Neural progenitor cell (in vitro differentiated cells): ENCODE measurements at regions not wholly inside any gene's neighbourhood (a gene's known extent, or its start where the extent isn't known, plus 50 kb on each side); places are given as distances from the start of the nearest gene placed in this dataset.
A peak's percentile ranks its signal among the peaks of the same experiment; 100 is the strongest.

Source experiments
- DNase-seq: peaks from one replicate; pipeline ENCODE4 v3.0.0-alpha.2; 2016; ENCODE audit warnings: low spot score
- H2AFZ ChIP-seq: fragments of 200-600 bp; sonication (generic); replicated peaks from 2 replicates; pipeline ENCODE4 v1.6.1; 2016; ENCODE audit warnings: antibody characterized with exemption
- H3F3A ChIP-seq: fragments of 200-600 bp; sonication (generic); 2 replicates; pipeline ENCODE4 v1.6.1; 2016; ENCODE audit warnings: antibody characterized with exemption, low read depth
- H3K27ac ChIP-seq: fragments of 200-600 bp; sonication (generic); 2 replicates; pipeline ENCODE4 v1.5.1; 2016; ENCODE audit warnings: mild to moderate bottlenecking
- H3K27me3 ChIP-seq: fragments of 200-600 bp; sonication (generic); 2 replicates; pipeline ENCODE4 v1.6.1; 2016; ENCODE audit warnings: mild to moderate bottlenecking, moderate library complexity
- H3K36me3 ChIP-seq: fragments of 200-600 bp; sonication (generic); 2 replicates; pipeline ENCODE4 v1.5.1; 2016
- H3K4me1 ChIP-seq: fragments of 200-600 bp; sonication (generic); 2 replicates; pipeline ENCODE4 v1.6.1; 2016; ENCODE audit warnings: mixed run types
- H3K4me2 ChIP-seq: fragments of 200-600 bp; sonication (generic); 2 replicates; pipeline ENCODE4 v1.6.1; 2016
- H3K4me3 ChIP-seq: fragments of 200-600 bp; sonication (generic); 2 replicates; pipeline ENCODE4 v1.5.1; 2016
- H3K79me2 ChIP-seq: fragments of 200-600 bp; sonication (generic); 2 replicates; pipeline ENCODE4 v1.6.1; 2016; ENCODE audit warnings: low read depth
- H3K9ac ChIP-seq: fragments of 200-600 bp; sonication (generic); 2 replicates; pipeline ENCODE4 v1.6.1; 2016
- H3K9me3 ChIP-seq: fragments of 200-600 bp; sonication (generic); 2 replicates; pipeline ENCODE4 v1.5.1; 2016; ENCODE audit warnings: low read depth
- H4K20me1 ChIP-seq: fragments of 200-600 bp; sonication (generic); 2 replicates; pipeline ENCODE4 v1.6.1; 2016; ENCODE audit warnings: low read depth
- H3K27ac Mint-ChIP-seq: 3 replicates; pipeline ENCODE4 v1.8.0; 2021; ENCODE audit warnings: mixed read lengths
- H3K27me3 Mint-ChIP-seq: 2 replicates; pipeline ENCODE4 v1.8.0; 2022; ENCODE audit warnings: low read depth, mild to moderate bottlenecking, inconsistent platforms, moderate library complexity, mixed read lengths; ENCODE audit not compliant: insufficient read depth
- H3K36me3 Mint-ChIP-seq: 3 replicates; pipeline ENCODE4 v1.8.0; 2021; ENCODE audit warnings: mixed read lengths
- H3K4me1 Mint-ChIP-seq: 3 replicates; pipeline ENCODE4 v1.8.0; 2021; ENCODE audit warnings: mixed read lengths
- H3K4me3 Mint-ChIP-seq: 3 replicates; pipeline ENCODE4 v1.8.0; 2021; ENCODE audit warnings: mild to moderate bottlenecking, moderate library complexity, mixed read lengths
- H3K9me3 Mint-ChIP-seq: 3 replicates; pipeline ENCODE4 v1.8.0; 2020; ENCODE audit warnings: mixed read lengths
- CTCF ChIP-seq: fragments of 200-600 bp; sonication (generic); IDR thresholded peaks from 2 replicates; pipeline ENCODE4 v1.5.1; 2017; ENCODE audit warnings: antibody characterized with exemption, mild to moderate bottlenecking
- EZH2 ChIP-seq: fragments of 200-600 bp; sonication (generic); IDR thresholded peaks from 2 replicates; pipeline ENCODE4 v1.6.1; 2017; ENCODE audit warnings: antibody characterized with exemption, mild to moderate bottlenecking, moderate library complexity
- EZH2phosphoT487 ChIP-seq: fragments of 200-600 bp; sonication (generic); IDR thresholded peaks from 2 replicates; pipeline ENCODE4 v1.6.1; 2017; ENCODE audit warnings: antibody characterized with exemption

- Histone ChIP-seq H3K4me3 (no peak overlapping the region), H4K20me1 (no peaks in the 10 kb centered on the region), H3K4me2 (no peak overlapping the region), H3K79me2 (no peaks in the 10 kb centered on the region), H3K36me3 (no peaks in the 10 kb centered on the region), H3K9me3 (no peaks in the 10 kb centered on the region), H3K9ac (no peak overlapping the region), H3K27ac (no peak overlapping the region), H3K4me1 (peaks cover 3% of the 10 kb centered on the region), H2AFZ (no peak overlapping the region), H3F3A (no peaks in the 10 kb centered on the region), H3K27me3 (no peaks in the 10 kb centered on the region)
- Mint-ChIP-seq H3K27ac (no peak overlapping the region), H3K4me1 (peaks cover 35% of the 10 kb centered on the region), H3K4me3 (no peak overlapping the region), H3K9me3 (no peaks in the 10 kb centered on the region), H3K36me3 (no peaks in the 10 kb centered on the region), H3K27me3 (no peaks in the 10 kb centered on the region)
- TF ChIP-seq CTCF (no peak), EZH2 (no peak), EZH2phosphoT487 (no peak)
- no peak for DNase-seq
These were observed 293.0 kb upstream of the SOX14 start for GRCh38 chr3:137471130-137471529.

- no peaks in the 10 kb centered on the region for H3K9me3 Mint-ChIP-seq
- Histone ChIP-seq H3K9me3 (no peaks in the 10 kb centered on the region), H2AFZ (no peak overlapping the region), H3K4me2 (no peak overlapping the region), H3K79me2 (no peaks in the 10 kb centered on the region), H3K36me3 (no peaks in the 10 kb centered on the region), H3K27ac (no peak overlapping the region), H4K20me1 (no peaks in the 10 kb centered on the region), H3K4me3 (no peak overlapping the region), H3K4me1 (peaks cover 3% of the 10 kb centered on the region), H3K27me3 (no peaks in the 10 kb centered on the region), H3K9ac (no peak overlapping the region), H3F3A (no peaks in the 10 kb centered on the region)
- H3K36me3 Mint-ChIP-seq, result no peaks in the 10 kb centered on the region
- H3K4me1 Mint-ChIP-seq, result peaks cover 29% of the 10 kb centered on the region
- H3K27ac Mint-ChIP-seq, result peak overlapping the region; percentile 35
- no peak overlapping the region for H3K4me3 Mint-ChIP-seq
- no peaks in the 10 kb centered on the region for H3K27me3 Mint-ChIP-seq
- TF ChIP-seq EZH2phosphoT487, result no peak
- TF ChIP-seq CTCF, result no peak
- no peak for TF ChIP-seq EZH2
- DNase-seq, result no peak
These were observed 292.4 kb upstream of the SOX14 start for GRCh38 chr3:137471558-137472204.

GRCh38 chr3:137477614-137478013, 286.5 kb upstream of the SOX14 start:
- no peak overlapping the region for H3K9ac ChIP-seq
- H3K27me3 Mint-ChIP-seq, result no peaks in the 10 kb centered on the region
- H3K27me3 ChIP-seq, result no peaks in the 10 kb centered on the region

More at GRCh38 chr3:137477614-137478013, 286.5 kb upstream of the SOX14 start:
- Histone ChIP-seq H3K79me2 (no peaks in the 10 kb centered on the region), H3K4me1 (peaks cover 11% of the 10 kb centered on the region), H3F3A (no peaks in the 10 kb centered on the region), H3K9me3 (no peaks in the 10 kb centered on the region), H3K4me2 (no peak overlapping the region), H3K36me3 (no peaks in the 10 kb centered on the region), H2AFZ (no peak overlapping the region), H4K20me1 (no peaks in the 10 kb centered on the region), H3K27ac (no peak overlapping the region), H3K4me3 (no peak overlapping the region)
- Mint-ChIP-seq H3K4me1 (peaks cover 6% of the 10 kb centered on the region), H3K36me3 (no peaks in the 10 kb centered on the region), H3K27ac (no peak overlapping the region), H3K4me3 (no peak overlapping the region), H3K9me3 (peaks cover 3% of the 10 kb centered on the region)
- DNase-seq, result no peak
- TF ChIP-seq CTCF (no peak), EZH2 (no peak), EZH2phosphoT487 (no peak)
